Tibial nerve (tissue), 3 donors: ENCODE measurements at regions not wholly inside any gene's neighbourhood (a gene's known extent, or its start where the extent isn't known, plus 50 kb on each side); places are given as distances from the start of the nearest gene placed in this dataset.

Experiments used
- EP300 ChIP-seq, 2 donors: sonication (generic); formaldehyde crosslinking; IDR thresholded peaks; one replicate each; pipeline ENCODE4 v1.6.1; 2017; ENCODE audit warnings: antibody characterized with exemption in 2 of 2, mild to moderate bottlenecking in 1 of 2
- POLR2A ChIP-seq, 2 donors: fragments of 450-650 bp; IDR thresholded peaks; one replicate each; pipeline ENCODE4 v1.6.1; 2017; ENCODE audit warnings: antibody characterized with exemption in 2 of 2, mild to moderate bottlenecking in 2 of 2, moderate library complexity in 2 of 2

GRCh38 chr5:13572163-13572562 is 372.3 kb downstream of the DNAH5 start:
- TF ChIP-seq EP300 (IDR thresholded peaks at IDR 0.05): no peak
- TF ChIP-seq POLR2A (IDR thresholded peaks at IDR 0.05): no peak
